Fibroblast of skin of left quadriceps (primary cell): ENCODE measurements at regions not wholly inside any gene's neighbourhood (a gene's known extent, or its start where the extent isn't known, plus 50 kb on each side); places are given as distances from the start of the nearest gene placed in this dataset.
"Not testable (repeated sequence)": the region's sequence is repeated elsewhere in the genome, so short reads cannot be mapped to it uniquely, and the experiment has no call there.

Experiments
- DNase-seq, 2 experiments: peaks; one replicate each; pipeline ENCODE4 v3.0.0-alpha.2; 2013; ENCODE audit warnings: low read depth in 2 of 2

- DNase-seq: not testable (repeated sequence)
These were observed 62.2 kb upstream of the CYRIA start for GRCh38 chr2:16727849-16728248.

- DNase-seq: no peak
These were observed 61.6 kb upstream of the CYRIA start for GRCh38 chr2:16727256-16727655.

GRCh38 chr2:16726577-16726976 lies 60.9 kb upstream of the CYRIA start:
- no peak for DNase-seq

- DNase-seq: no peak
These were observed 60.5 kb upstream of the CYRIA start for GRCh38 chr2:16726147-16726546.

GRCh38 chr2:16725549-16725948 lies 59.9 kb upstream of the CYRIA start:
- no peak for DNase-seq

- DNase-seq: no peak
These were observed 57.0 kb upstream of the CYRIA start for GRCh38 chr2:16722677-16723076.

- no peak for DNase-seq
These were observed 56.5 kb upstream of the CYRIA start for GRCh38 chr2:16722126-16722525.

GRCh38 chr2:16721529-16721928 lies 55.9 kb upstream of the CYRIA start:
- not testable (repeated sequence) for DNase-seq

GRCh38 chr2:16720737-16721136 lies 55.1 kb upstream of the CYRIA start:
- not testable (repeated sequence) for DNase-seq

- no peak for DNase-seq
These were observed 53.8 kb upstream of the CYRIA start for GRCh38 chr2:16719485-16719808.

GRCh38 chr2:16718576-16719484 lies 53.2 kb upstream of the CYRIA start:
- DNase-seq: no peak

- DNase-seq: no peak
These were observed 51.8 kb upstream of the CYRIA start for GRCh38 chr2:16717477-16717876.

- DNase-seq: no peak
These were observed 51.3 kb upstream of the CYRIA start for GRCh38 chr2:16716944-16717343.

- no peak for DNase-seq
These were observed 50.4 kb upstream of the CYRIA start for GRCh38 chr2:16716024-16716423.
